Skeletal muscle tissue (tissue), 3 donors: ENCODE measurements at regions not wholly inside any gene's neighbourhood (a gene's known extent, or its start where the extent isn't known, plus 50 kb on each side); places are given as distances from the start of the nearest gene placed in this dataset.

ENCODE experiments used
- H3K27ac ChIP-seq: one replicate; pipeline ENCODE4 v1.7.0; 2013; ENCODE audit warnings: mild to moderate bottlenecking, low read depth, low read length, inconsistent platforms
- H3K27me3 ChIP-seq, 3 donors: one replicate each; pipeline ENCODE4 v1.7.0; 2013; ENCODE audit warnings: low read length in 3 of 3; ENCODE audit not compliant: control insufficient read depth in 3 of 3, insufficient read depth in 3 of 3
- H3K36me3 ChIP-seq, 3 donors: one replicate each; pipeline ENCODE4 v1.7.0; 2013; ENCODE audit warnings: low read length in 3 of 3; ENCODE audit not compliant: control insufficient read depth in 3 of 3, insufficient read depth in 3 of 3
- H3K4me1 ChIP-seq, 3 donors: one replicate each; pipeline ENCODE4 v1.7.0; 2013; ENCODE audit warnings: low read length in 3 of 3, mild to moderate bottlenecking in 3 of 3; ENCODE audit not compliant: control insufficient read depth in 3 of 3, insufficient read depth in 3 of 3
- H3K4me3 ChIP-seq, 3 donors: one replicate each; pipeline ENCODE4 v1.7.0; 2013; ENCODE audit warnings: low read length in 3 of 3
- H3K9ac ChIP-seq, 3 donors: one replicate each; pipeline ENCODE4 v1.7.0; 2013; ENCODE audit warnings: low read length in 3 of 3, mild to moderate bottlenecking in 3 of 3, moderate library complexity in 2 of 3, low read depth in 1 of 3
- H3K9me3 ChIP-seq, 3 donors: one replicate each; pipeline ENCODE4 v1.7.0; 2013; ENCODE audit warnings: low read length in 3 of 3; ENCODE audit not compliant: control insufficient read depth in 3 of 3
- donor health status: Osteomylitis.

DNA sequence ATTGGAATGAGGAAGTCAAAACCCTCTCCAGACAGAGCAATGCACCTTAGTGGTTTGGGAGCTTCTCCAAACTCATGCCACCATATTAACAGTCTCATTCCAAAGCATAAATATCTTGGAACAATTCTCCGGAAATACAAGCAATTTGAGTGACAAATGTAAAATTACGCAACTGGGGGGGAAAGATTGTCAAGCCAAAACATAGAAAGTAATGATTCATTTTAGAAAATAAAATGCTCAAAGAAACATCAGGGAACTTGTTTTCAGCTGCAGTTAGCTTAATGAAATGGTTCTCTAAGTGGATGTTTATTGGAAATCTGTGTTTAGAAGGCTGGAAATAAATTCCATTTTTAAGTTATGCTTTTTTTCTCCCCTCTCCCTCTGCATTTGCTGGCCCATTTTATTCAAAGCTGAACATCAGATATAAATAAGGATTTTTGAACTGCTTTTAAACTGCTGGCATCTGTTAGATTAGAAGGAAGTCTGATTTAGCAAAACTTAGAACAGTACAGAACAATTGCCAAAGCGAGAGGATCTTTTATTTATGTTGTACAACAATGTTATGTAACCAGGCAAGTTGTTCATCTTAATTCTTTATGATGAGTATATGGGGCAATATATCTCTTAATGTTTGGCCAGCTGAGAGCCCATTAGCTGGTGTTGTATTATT is 551.9 kb downstream of the PRELID2 start:
- Histone ChIP-seq H3K27ac (no peak overlapping the region), H3K9me3 (no peaks in the 10 kb centered on the region), H3K9ac (no peak overlapping the region), H3K27me3 (no peaks in the 10 kb centered on the region), H3K4me3 (no peak overlapping the region), H3K36me3 (no peaks in the 10 kb centered on the region), H3K4me1 (no peaks in the 10 kb centered on the region)

DNA sequence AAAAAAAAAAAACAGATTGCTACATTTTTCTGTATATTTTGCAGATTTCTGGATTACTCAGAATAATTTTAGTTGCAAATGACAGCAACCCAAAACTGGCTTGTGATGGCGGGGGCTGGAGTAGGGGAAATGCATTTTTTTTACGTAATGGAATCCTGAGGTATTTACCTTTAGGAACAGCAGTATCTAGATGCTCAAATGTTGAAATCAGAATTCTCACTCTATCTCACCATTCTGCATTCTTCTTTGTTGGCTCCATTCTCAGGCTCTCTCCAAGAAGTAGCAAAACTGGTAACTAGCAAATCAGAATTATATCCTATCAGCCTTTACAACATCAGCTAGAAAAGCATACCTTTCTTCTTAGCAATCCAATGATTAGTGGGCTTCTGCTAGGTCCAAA is 554.3 kb downstream of the PRELID2 start:
- H3K27ac ChIP-seq: no peak overlapping the region
- no peaks in the 10 kb centered on the region for H3K4me1 ChIP-seq
- no peaks in the 10 kb centered on the region for H3K36me3 ChIP-seq
- H3K9me3 ChIP-seq: no peaks in the 10 kb centered on the region
- no peaks in the 10 kb centered on the region for H3K27me3 ChIP-seq
- no peak overlapping the region for H3K4me3 ChIP-seq
- H3K9ac ChIP-seq: no peak overlapping the region

DNA sequence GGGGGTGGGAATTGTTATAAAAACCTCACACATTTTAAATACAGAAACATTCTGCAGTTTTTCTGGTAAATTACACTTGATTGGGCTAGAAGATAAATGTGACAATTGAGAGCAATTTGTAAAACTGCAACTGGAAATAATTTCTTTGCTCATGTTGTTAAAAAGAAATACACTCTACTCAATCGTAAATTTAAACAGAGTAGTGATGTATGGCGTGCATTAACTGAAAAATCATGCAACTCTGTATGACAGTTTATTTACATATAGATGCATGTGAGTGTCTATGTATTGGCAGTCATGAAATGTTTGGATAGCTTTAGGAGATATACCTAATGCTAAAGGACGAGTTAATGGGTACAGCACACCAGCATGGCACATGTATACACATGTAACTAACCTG is 554.9 kb downstream of the PRELID2 start:
- no peak overlapping the region for H3K4me3 ChIP-seq
- H3K9ac ChIP-seq: no peak overlapping the region
- no peaks in the 10 kb centered on the region for H3K27me3 ChIP-seq
- no peaks in the 10 kb centered on the region for H3K9me3 ChIP-seq
- H3K36me3 ChIP-seq: no peaks in the 10 kb centered on the region
- H3K4me1 ChIP-seq: no peaks in the 10 kb centered on the region
- no peak overlapping the region for H3K27ac ChIP-seq

DNA sequence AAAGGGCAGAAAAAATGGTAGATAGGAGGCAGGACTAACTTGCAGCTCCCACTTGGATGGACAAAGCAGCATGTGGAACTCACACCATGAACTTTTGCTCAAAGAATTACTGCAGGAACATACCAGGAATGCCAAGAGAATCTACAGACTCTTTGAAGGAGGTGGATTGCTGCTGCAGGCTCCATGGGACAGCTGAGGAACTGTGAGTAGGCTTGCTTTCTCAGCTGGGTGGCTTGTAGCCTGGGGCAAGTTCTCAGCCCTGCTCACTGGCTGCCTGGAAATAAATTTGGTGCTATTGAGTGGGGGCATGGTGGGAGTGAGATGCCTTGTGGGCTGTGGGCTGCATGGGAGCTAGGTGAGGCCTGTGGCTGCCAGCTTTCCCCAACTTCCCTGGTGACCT is 574.5 kb downstream of the PRELID2 start:
- Histone ChIP-seq H3K4me3 (no peak overlapping the region), H3K27ac (no peak overlapping the region), H3K4me1 (no peaks in the 10 kb centered on the region), H3K9ac (no peak overlapping the region), H3K27me3 (no peaks in the 10 kb centered on the region), H3K36me3 (no peaks in the 10 kb centered on the region), H3K9me3 (no peaks in the 10 kb centered on the region)

DNA sequence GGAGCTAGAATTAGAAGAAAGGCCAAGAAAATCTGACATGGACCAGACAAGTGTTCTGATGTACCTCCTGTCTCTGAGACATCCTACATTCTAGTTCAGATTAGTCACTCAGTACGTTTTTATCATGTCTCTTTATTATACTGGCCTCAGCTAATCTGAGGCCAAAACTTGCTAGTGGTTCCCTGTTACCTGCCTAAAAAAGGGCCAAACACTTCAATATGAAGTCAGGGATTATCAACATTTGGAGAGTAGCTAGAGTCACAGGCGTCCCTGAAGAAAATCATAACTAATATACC is 587.4 kb downstream of the PRELID2 start:
- Histone ChIP-seq H3K9ac (no peak overlapping the region), H3K9me3 (no peaks in the 10 kb centered on the region), H3K36me3 (no peaks in the 10 kb centered on the region), H3K27ac (no peak overlapping the region), H3K27me3 (no peaks in the 10 kb centered on the region), H3K4me3 (no peak overlapping the region), H3K4me1 (no peaks in the 10 kb centered on the region)

DNA sequence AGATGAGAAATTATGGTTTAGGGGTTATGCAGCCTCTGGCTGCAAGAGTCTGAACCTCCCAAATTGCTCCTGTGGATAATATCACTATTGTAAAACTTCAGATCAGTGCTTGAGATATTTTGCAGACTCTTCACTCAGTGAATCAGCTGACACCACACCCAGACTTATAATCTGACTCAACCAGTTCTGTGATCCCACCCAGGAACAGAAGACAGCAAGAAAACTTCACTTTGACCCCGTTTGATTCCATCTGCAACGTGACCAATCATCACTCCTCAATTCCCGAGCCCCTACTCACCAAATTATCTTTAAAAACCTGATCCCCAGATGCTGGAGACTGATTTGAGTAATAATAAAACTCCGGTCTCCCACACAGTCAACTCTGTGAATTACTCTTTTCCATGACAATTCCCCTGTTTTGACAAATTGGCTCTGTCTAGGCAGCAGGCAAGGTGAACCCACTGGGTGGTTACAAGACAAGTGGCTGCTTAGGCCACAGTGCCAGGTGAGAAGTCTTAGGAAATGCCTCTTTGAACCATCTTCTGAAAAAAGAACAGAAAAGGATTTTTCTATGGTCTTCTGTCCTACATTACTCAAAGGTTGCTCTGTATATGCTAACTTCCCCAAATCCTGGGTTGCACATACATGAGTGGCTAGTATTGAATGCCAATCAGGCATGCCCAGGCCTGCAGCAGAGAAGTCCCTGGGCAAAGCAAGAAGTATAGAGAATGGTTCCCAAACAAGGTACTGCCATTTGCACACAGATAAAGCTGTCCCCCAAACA is 588.0 kb downstream of the PRELID2 start:
- Histone ChIP-seq H3K9me3 (no peaks in the 10 kb centered on the region), H3K27ac (no peak overlapping the region), H3K9ac (no peak overlapping the region), H3K4me1 (no peaks in the 10 kb centered on the region), H3K27me3 (no peaks in the 10 kb centered on the region), H3K36me3 (no peaks in the 10 kb centered on the region), H3K4me3 (no peak overlapping the region)

DNA sequence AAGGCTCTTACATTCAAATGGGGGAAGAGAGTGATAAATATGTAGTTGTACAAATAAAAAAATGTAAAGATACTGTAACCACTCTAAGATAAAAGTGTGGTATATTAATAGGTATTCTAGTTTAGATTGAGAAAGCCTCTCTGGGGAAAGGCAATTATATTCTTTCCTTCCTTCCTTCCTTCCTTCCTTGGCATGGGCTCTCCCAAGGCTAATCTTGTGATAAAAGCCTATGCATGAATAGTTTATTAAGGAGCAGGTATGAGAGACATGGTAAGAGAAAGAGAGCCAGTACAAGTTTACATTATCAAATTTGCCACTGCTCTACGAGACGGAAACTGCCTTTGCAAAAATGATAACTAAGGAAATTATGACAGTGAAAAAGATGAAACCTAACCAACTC is 588.8 kb downstream of the PRELID2 start:
- H3K9ac ChIP-seq: no peak overlapping the region
- H3K27ac ChIP-seq: no peak overlapping the region
- H3K36me3 ChIP-seq: no peaks in the 10 kb centered on the region
- H3K27me3 ChIP-seq: no peaks in the 10 kb centered on the region
- no peak overlapping the region for H3K4me3 ChIP-seq
- H3K9me3 ChIP-seq: no peaks in the 10 kb centered on the region
- H3K4me1 ChIP-seq: no peaks in the 10 kb centered on the region

DNA sequence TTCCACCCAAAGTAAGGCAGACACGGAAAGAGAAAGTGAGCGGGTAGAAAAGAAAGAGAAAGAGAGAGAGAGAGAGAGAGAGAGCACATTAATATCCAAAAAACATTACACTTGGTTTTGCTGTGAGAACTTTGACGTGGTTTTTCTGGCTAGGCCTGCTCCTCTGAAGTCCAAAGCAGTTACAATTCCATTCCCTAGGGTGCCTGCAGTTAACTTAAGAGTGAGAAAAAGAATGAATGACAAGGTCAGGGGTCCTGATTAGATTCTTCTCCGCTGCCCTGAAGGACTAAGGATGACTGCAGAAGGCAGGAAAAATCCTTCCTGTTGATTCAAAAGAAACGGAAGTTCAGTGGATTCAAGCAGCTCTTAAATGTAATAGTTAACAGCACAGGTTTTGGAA is 589.8 kb downstream of the PRELID2 start:
- Histone ChIP-seq H3K4me3 (peak overlapping the region in 1 of 3 donors; percentile 5), H3K27ac (no peak overlapping the region), H3K4me1 (no peaks in the 10 kb centered on the region), H3K36me3 (no peaks in the 10 kb centered on the region), H3K27me3 (no peaks in the 10 kb centered on the region), H3K9ac (peak overlapping the region in 1 of 3 donors; percentile 33), H3K9me3 (no peaks in the 10 kb centered on the region)

DNA sequence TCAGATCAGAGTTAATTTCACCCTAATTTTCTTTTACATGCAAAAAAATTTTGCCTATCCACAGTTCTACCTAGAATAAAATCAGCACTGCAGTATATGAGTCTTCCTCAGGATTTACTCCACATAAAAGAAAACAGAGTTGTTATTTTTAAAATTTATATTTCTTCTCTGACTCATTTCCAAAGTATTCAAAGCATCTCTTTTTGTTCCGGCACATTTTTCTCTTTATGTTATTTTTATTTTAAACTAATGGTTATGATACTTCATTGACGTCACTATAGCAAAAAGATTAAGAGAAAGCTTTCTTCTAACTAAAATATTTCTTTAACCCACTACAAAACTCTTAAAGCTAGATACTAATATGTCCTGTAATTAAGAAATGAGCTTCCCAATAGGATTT is 590.4 kb downstream of the PRELID2 start:
- H3K27me3 ChIP-seq: no peaks in the 10 kb centered on the region
- no peaks in the 10 kb centered on the region for H3K4me1 ChIP-seq
- no peak overlapping the region for H3K9ac ChIP-seq
- no peak overlapping the region for H3K27ac ChIP-seq
- no peaks in the 10 kb centered on the region for H3K36me3 ChIP-seq
- H3K4me3 ChIP-seq: no peak overlapping the region
- no peaks in the 10 kb centered on the region for H3K9me3 ChIP-seq

DNA sequence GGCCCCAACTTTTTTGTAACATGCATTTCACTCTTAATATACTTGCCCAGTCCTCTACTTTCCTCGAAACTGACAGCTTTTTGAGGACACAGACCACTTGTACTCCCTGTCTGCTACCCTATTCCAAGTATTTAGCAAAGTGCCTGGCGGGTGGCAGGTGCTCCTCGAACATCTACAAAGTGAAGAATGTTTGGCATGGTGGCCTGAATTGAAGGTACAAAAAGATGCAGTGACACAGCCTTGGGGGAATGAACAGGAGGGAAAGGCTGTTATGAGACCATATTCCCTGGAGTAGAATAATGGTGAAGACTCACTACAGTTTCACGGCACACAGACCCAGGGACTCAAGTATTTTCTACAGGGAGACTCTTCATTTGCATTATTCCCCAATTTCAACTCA is 590.9 kb downstream of the PRELID2 start:
- Histone ChIP-seq H3K27me3 (no peaks in the 10 kb centered on the region), H3K36me3 (no peaks in the 10 kb centered on the region), H3K27ac (no peak overlapping the region), H3K4me1 (no peaks in the 10 kb centered on the region), H3K9me3 (no peaks in the 10 kb centered on the region), H3K4me3 (no peak overlapping the region), H3K9ac (no peak overlapping the region)
